ENCODE measurements at regions not wholly inside any gene's neighbourhood (a gene's known extent, or its start where the extent isn't known, plus 50 kb on each side); places are given as distances from the start of the nearest gene placed in this dataset.

GRCh38 chr16:16857603-16858283, 478.8 kb downstream of the NPIPA7 start:
- peaks cover 4% of the 10 kb centered on the region for H3K27me3 Mint-ChIP-seq (ENCODE audit: low read depth)
- no peak for TF ChIP-seq CTCF (IDR thresholded peaks at IDR 0.05)
- no peak overlapping the region for H3K27ac Mint-ChIP-seq (ENCODE audit: unreplicated experiment)
- no peak for DNase-seq (ENCODE audit: low spot score)
- H3K9me3 Mint-ChIP-seq (ENCODE audit: low read depth) = no peaks in the 10 kb centered on the region
- no peaks in the 10 kb centered on the region for H3K36me3 Mint-ChIP-seq (ENCODE audit: low read depth)
- H3K4me3 Mint-ChIP-seq (ENCODE audit: unreplicated experiment) = no peak overlapping the region
- peaks cover under 1% of the 10 kb centered on the region for H3K4me1 Mint-ChIP-seq (ENCODE audit: low read depth)

GRCh38 chr16:16861546-16861945, 482.6 kb downstream of the NPIPA7 start:
- Mint-ChIP-seq H3K27me3 (ENCODE audit: low read depth) (peaks cover 10% of the 10 kb centered on the region), H3K4me3 (ENCODE audit: unreplicated experiment) (no peak overlapping the region), H3K4me1 (ENCODE audit: low read depth) (peaks cover 5% of the 10 kb centered on the region), H3K9me3 (ENCODE audit: low read depth) (no peaks in the 10 kb centered on the region), H3K36me3 (ENCODE audit: low read depth) (no peaks in the 10 kb centered on the region), H3K27ac (ENCODE audit: unreplicated experiment) (no peak overlapping the region)
- DNase-seq (ENCODE audit: low spot score) = no peak
- TF ChIP-seq CTCF (IDR thresholded peaks at IDR 0.05) = peak; percentile 88

GRCh38 chr16:16863672-16864071, 484.7 kb downstream of the NPIPA7 start:
- H3K4me3 Mint-ChIP-seq (ENCODE audit: unreplicated experiment) = no peak overlapping the region
- peaks cover 11% of the 10 kb centered on the region for H3K4me1 Mint-ChIP-seq (ENCODE audit: low read depth)
- no peak overlapping the region for H3K27ac Mint-ChIP-seq (ENCODE audit: unreplicated experiment)
- no peak for TF ChIP-seq CTCF (IDR thresholded peaks at IDR 0.05)
- no peaks in the 10 kb centered on the region for H3K36me3 Mint-ChIP-seq (ENCODE audit: low read depth)
- H3K27me3 Mint-ChIP-seq (ENCODE audit: low read depth) = peaks cover 10% of the 10 kb centered on the region
- H3K9me3 Mint-ChIP-seq (ENCODE audit: low read depth) = no peaks in the 10 kb centered on the region
- no peak for DNase-seq (ENCODE audit: low spot score)

- no peak for TF ChIP-seq CTCF (IDR thresholded peaks at IDR 0.05)
- Mint-ChIP-seq H3K4me1 (ENCODE audit: low read depth) (peaks cover 19% of the 10 kb centered on the region), H3K36me3 (ENCODE audit: low read depth) (no peaks in the 10 kb centered on the region), H3K9me3 (ENCODE audit: low read depth) (no peaks in the 10 kb centered on the region), H3K4me3 (ENCODE audit: unreplicated experiment) (no peak overlapping the region), H3K27ac (ENCODE audit: unreplicated experiment) (no peak overlapping the region), H3K27me3 (ENCODE audit: low read depth) (peaks cover 10% of the 10 kb centered on the region)
- no peak for DNase-seq (ENCODE audit: low spot score)
Measured at GRCh38 chr16:16864536-16864935, 485.6 kb downstream of the NPIPA7 start.

- no peak overlapping the region for H3K27ac Mint-ChIP-seq (ENCODE audit: unreplicated experiment)
- TF ChIP-seq CTCF (IDR thresholded peaks at IDR 0.05) = no peak
- H3K36me3 Mint-ChIP-seq (ENCODE audit: low read depth) = no peaks in the 10 kb centered on the region
Measured at GRCh38 chr16:16865374-16865773, 486.4 kb downstream of the NPIPA7 start.

More at GRCh38 chr16:16865374-16865773, 486.4 kb downstream of the NPIPA7 start:
- H3K27me3 Mint-ChIP-seq (ENCODE audit: low read depth) = peaks cover 6% of the 10 kb centered on the region
- H3K4me3 Mint-ChIP-seq (ENCODE audit: unreplicated experiment) = no peak overlapping the region
- H3K9me3 Mint-ChIP-seq (ENCODE audit: low read depth) = no peaks in the 10 kb centered on the region
- no peak for DNase-seq (ENCODE audit: low spot score)
- H3K4me1 Mint-ChIP-seq (ENCODE audit: low read depth) = peaks cover 21% of the 10 kb centered on the region
